ENCODE measurements at regions not wholly inside any gene's neighbourhood (a gene's known extent, or its start where the extent isn't known, plus 50 kb on each side); places are given as distances from the start of the nearest gene placed in this dataset.
"Not testable (repeated sequence)": the region's sequence is repeated elsewhere in the genome, so short reads cannot be mapped to it uniquely, and the experiment has no call there.

GRCh38 chr5:60055168-60055567 lies 161.6 kb upstream of the PDE4D start (continued):
- TF ChIP-seq BCLAF1 (IDR thresholded peaks at IDR 0.05) (no peak), SPI1 (IDR thresholded peaks at IDR 0.05; ENCODE audit: borderline replicate concordance, insufficient read depth, low read depth, low read length) (no peak)

GRCh38 chr5:60041996-60042664 lies 148.6 kb upstream of the PDE4D start:
- H3K27me3 ChIP-seq (replicated peaks in 1 of 2; ENCODE audit: control insufficient read depth in 2 of 2, insufficient read depth in 2 of 2, low read length in 1 of 2); H3K79me2 ChIP-seq (ENCODE audit: control insufficient read depth, insufficient read depth, low read length); ATAC-seq; BruUV-seq (replicated peaks); H2AFZ ChIP-seq (ENCODE audit: control insufficient read depth, low read depth, low read length); H3K27ac ChIP-seq (ENCODE audit: control insufficient read depth, insufficient read depth); intact Hi-C loops (cut with micrococcal nuclease; ENCODE audit: unreplicated experiment); POLR2A ChIA-PET; FAIRE-seq; H4K20me1 ChIP-seq (ENCODE audit: control insufficient read depth, insufficient read depth); H3K4me2 ChIP-seq (ENCODE audit: control insufficient read depth, insufficient read depth); DNase-seq (ENCODE audit: low read depth, low spot score); RAD21 ChIA-PET (ENCODE audit: unreplicated experiment); H3K9ac ChIP-seq (ENCODE audit: control insufficient read depth, insufficient read depth, low read length); H3K4me1 ChIP-seq (ENCODE audit: control insufficient read depth, insufficient read depth, low read length); H3K4me3 ChIP-seq; in situ Hi-C loops (cut with MboI); SMC1A ChIA-PET (ENCODE audit: uncharacterized antibody, unreplicated experiment); H3K9me3 ChIP-seq (replicated peaks; ENCODE audit: control insufficient read depth, insufficient read depth, low read length); H3K36me3 ChIP-seq (ENCODE audit: control insufficient read depth in 2 of 2, insufficient read depth in 2 of 2, low read length in 1 of 2): not testable (repeated sequence)
- 28% methylated on average over 6 of the region's 6 CpGs for WGBS (ENCODE audit: insufficient coverage, insufficient replicate concordance, low lambda C conversion rate, missing lambda C conversion rate)
- CTCF ChIA-PET = interaction anchor here (0.8 kb wide), 1 partner anchor 18 kb away, joined by 3 read pairs; no protein-coding TSS in a partner anchor

GRCh38 chr5:60041508-60041907 lies 148.0 kb upstream of the PDE4D start:
- intact Hi-C loops (cut with micrococcal nuclease; ENCODE audit: unreplicated experiment); H3K4me3 ChIP-seq; FAIRE-seq; H3K36me3 ChIP-seq (ENCODE audit: control insufficient read depth in 2 of 2, insufficient read depth in 2 of 2, low read length in 1 of 2); H3K4me2 ChIP-seq (ENCODE audit: control insufficient read depth, insufficient read depth); ATAC-seq; in situ Hi-C loops (cut with MboI); H3K4me1 ChIP-seq (ENCODE audit: control insufficient read depth, insufficient read depth, low read length); H3K79me2 ChIP-seq (ENCODE audit: control insufficient read depth, insufficient read depth, low read length); H2AFZ ChIP-seq (ENCODE audit: control insufficient read depth, low read depth, low read length); H3K27me3 ChIP-seq (replicated peaks in 1 of 2; ENCODE audit: control insufficient read depth in 2 of 2, insufficient read depth in 2 of 2, low read length in 1 of 2); RAD21 ChIA-PET (ENCODE audit: unreplicated experiment); H3K9me3 ChIP-seq (replicated peaks; ENCODE audit: control insufficient read depth, insufficient read depth, low read length); SMC1A ChIA-PET (ENCODE audit: uncharacterized antibody, unreplicated experiment); POLR2A ChIA-PET; H4K20me1 ChIP-seq (ENCODE audit: control insufficient read depth, insufficient read depth); H3K9ac ChIP-seq (ENCODE audit: control insufficient read depth, insufficient read depth, low read length); BruUV-seq (replicated peaks); DNase-seq (ENCODE audit: low read depth, low spot score); H3K27ac ChIP-seq (ENCODE audit: control insufficient read depth, insufficient read depth): not testable (repeated sequence)
- CTCF ChIA-PET = interaction anchor here (0.8 kb wide), 1 partner anchor 19 kb away, joined by 3 read pairs; no protein-coding TSS in a partner anchor
- WGBS (ENCODE audit: insufficient coverage, insufficient replicate concordance, low lambda C conversion rate, missing lambda C conversion rate) = 43% methylated on average over 8 of the region's 8 CpGs
